ENCODE measurements at regions not wholly inside any gene's neighbourhood (a gene's known extent, or its start where the extent isn't known, plus 50 kb on each side); places are given as distances from the start of the nearest gene placed in this dataset.

GRCh38 chr2:14234911-14235310, 397.6 kb upstream of the LRATD1 start:
- no peaks in the 10 kb centered on the region for H3K27me3 ChIP-seq
- no peaks in the 10 kb centered on the region for H3K36me3 ChIP-seq
- no peaks in the 10 kb centered on the region for H3K9me3 ChIP-seq
- no peak for ATAC-seq
- in situ Hi-C loops (cut with MboI; ENCODE audit: low sequenced_read_pairs in 4 of 4) (no loop called here), intact Hi-C loops (cut with DNase I; ENCODE audit: low total_unique reads) (no loop called here)
- H3K4me1 ChIP-seq, result no peaks in the 10 kb centered on the region
- H3K4me3 ChIP-seq, result no peak overlapping the region
- H3K27ac ChIP-seq, result no peak overlapping the region
- DNase-seq, result no peak
- no peak for TF ChIP-seq CTCF (IDR thresholded peaks at IDR 0.05 in 4 of 5, conservative IDR thresholded peaks at IDR 0.05 in 1 of 5)
- no peak for TF ChIP-seq POLR2A (IDR thresholded peaks at IDR 0.05)

- ATAC-seq, result no peak
- intact Hi-C loops (cut with DNase I; ENCODE audit: low total_unique reads), result no loop called here
- in situ Hi-C loops (cut with MboI; ENCODE audit: low sequenced_read_pairs in 4 of 4), result no loop called here
- H3K27ac ChIP-seq, result no peak overlapping the region
- H3K27me3 ChIP-seq, result no peaks in the 10 kb centered on the region
- no peaks in the 10 kb centered on the region for H3K4me1 ChIP-seq
- DNase-seq, result no peak
- H3K36me3 ChIP-seq, result no peaks in the 10 kb centered on the region
- H3K9me3 ChIP-seq, result no peaks in the 10 kb centered on the region
- no peak for TF ChIP-seq POLR2A (IDR thresholded peaks at IDR 0.05)
- TF ChIP-seq CTCF (IDR thresholded peaks at IDR 0.05 in 4 of 5, conservative IDR thresholded peaks at IDR 0.05 in 1 of 5), result no peak
- no peak overlapping the region for H3K4me3 ChIP-seq
Measured at GRCh38 chr2:14235667-14236066, 396.9 kb upstream of the LRATD1 start.

- DNase-seq (no peak), ATAC-seq (no peak)
- H3K27ac ChIP-seq, result no peak overlapping the region
- H3K4me3 ChIP-seq, result no peak overlapping the region
- intact Hi-C loops (cut with DNase I; ENCODE audit: low total_unique reads) (no loop called here), in situ Hi-C loops (cut with MboI; ENCODE audit: low sequenced_read_pairs in 4 of 4) (no loop called here)
- H3K4me1 ChIP-seq, result no peaks in the 10 kb centered on the region
- no peaks in the 10 kb centered on the region for H3K27me3 ChIP-seq
- TF ChIP-seq POLR2A (IDR thresholded peaks at IDR 0.05) (no peak), CTCF (IDR thresholded peaks at IDR 0.05 in 4 of 5, conservative IDR thresholded peaks at IDR 0.05 in 1 of 5) (no peak)
- H3K36me3 ChIP-seq, result no peaks in the 10 kb centered on the region
- no peaks in the 10 kb centered on the region for H3K9me3 ChIP-seq
Measured at GRCh38 chr2:14237902-14238301, 394.6 kb upstream of the LRATD1 start.

- Histone ChIP-seq H3K9me3 (no peaks in the 10 kb centered on the region), H3K27ac (no peak overlapping the region), H3K36me3 (no peaks in the 10 kb centered on the region), H3K4me1 (no peaks in the 10 kb centered on the region), H3K4me3 (no peak overlapping the region), H3K27me3 (no peaks in the 10 kb centered on the region)
- TF ChIP-seq CTCF (IDR thresholded peaks at IDR 0.05 in 4 of 5, conservative IDR thresholded peaks at IDR 0.05 in 1 of 5), result no peak
- no peak for TF ChIP-seq POLR2A (IDR thresholded peaks at IDR 0.05)
- intact Hi-C loops (cut with DNase I; ENCODE audit: low total_unique reads), result no loop called here
- DNase-seq (no peak), ATAC-seq (no peak)
- in situ Hi-C loops (cut with MboI; ENCODE audit: low sequenced_read_pairs in 4 of 4), result no loop called here
Measured at GRCh38 chr2:14239605-14240004, 392.9 kb upstream of the LRATD1 start.

GRCh38 chr2:14240868-14241267, 391.6 kb upstream of the LRATD1 start:
- no peaks in the 10 kb centered on the region for H3K36me3 ChIP-seq
- no peak for ATAC-seq
- intact Hi-C loops (cut with DNase I; ENCODE audit: low total_unique reads), result no loop called here

More at GRCh38 chr2:14240868-14241267, 391.6 kb upstream of the LRATD1 start:
- H3K9me3 ChIP-seq, result no peaks in the 10 kb centered on the region
- H3K4me1 ChIP-seq, result no peaks in the 10 kb centered on the region
- no peak for DNase-seq
- TF ChIP-seq POLR2A (IDR thresholded peaks at IDR 0.05) (no peak), CTCF (IDR thresholded peaks at IDR 0.05 in 4 of 5, conservative IDR thresholded peaks at IDR 0.05 in 1 of 5) (no peak)
- no peaks in the 10 kb centered on the region for H3K27me3 ChIP-seq
- in situ Hi-C loops (cut with MboI; ENCODE audit: low sequenced_read_pairs in 4 of 4), result no loop called here
- no peak overlapping the region for H3K27ac ChIP-seq
- no peak overlapping the region for H3K4me3 ChIP-seq

All from gastrocnemius medialis (tissue), 4 donors.